Neural crest cell (in vitro differentiated cells): ENCODE measurements at regions not wholly inside any gene's neighbourhood (a gene's known extent, or its start where the extent isn't known, plus 50 kb on each side); places are given as distances from the start of the nearest gene placed in this dataset.

ENCODE experiments used
- DNase-seq: peaks from one replicate; pipeline ENCODE4 v3.0.0; 2021; ENCODE audit warnings: low read depth, mixed read lengths, low spot score
- H3K27ac Mint-ChIP-seq: one replicate; pipeline ENCODE4 v1.8.0; 2021; ENCODE audit warnings: mild to moderate bottlenecking, mixed read lengths; ENCODE audit not compliant: unreplicated experiment
- H3K27me3 Mint-ChIP-seq: 2 replicates; pipeline ENCODE4 v1.8.0; 2021; ENCODE audit warnings: low read depth, mild to moderate bottlenecking, mixed read lengths
- H3K36me3 Mint-ChIP-seq: 2 replicates; pipeline ENCODE4 v1.8.0; 2021; ENCODE audit warnings: low read depth, mild to moderate bottlenecking, mixed read lengths
- H3K4me1 Mint-ChIP-seq: 2 replicates; pipeline ENCODE4 v1.8.0; 2021; ENCODE audit warnings: mixed read lengths
- H3K4me3 Mint-ChIP-seq: one replicate; pipeline ENCODE4 v1.8.0; 2021; ENCODE audit warnings: mild to moderate bottlenecking, mixed read lengths
- H3K9me3 Mint-ChIP-seq: 2 replicates; pipeline ENCODE4 v1.8.0; 2021; ENCODE audit warnings: mixed read lengths
- CTCF ChIP-seq: fragments of 200-600 bp; sonication (generic); conservative IDR thresholded peaks from 2 replicates; pipeline ENCODE4 v1.5.0; 2021; ENCODE audit warnings: antibody characterized with exemption, mild to moderate bottlenecking

- H3K27me3 Mint-ChIP-seq: peaks cover 22% of the 10 kb centered on the region
- H3K27ac Mint-ChIP-seq: no peak overlapping the region
- H3K4me1 Mint-ChIP-seq: no peaks in the 10 kb centered on the region
- no peak for DNase-seq
- H3K9me3 Mint-ChIP-seq: no peaks in the 10 kb centered on the region
- no peak for TF ChIP-seq CTCF
- no peak overlapping the region for H3K4me3 Mint-ChIP-seq
- no peaks in the 10 kb centered on the region for H3K36me3 Mint-ChIP-seq
Observed at GRCh38 chr10:16258291-16259040, 178.3 kb upstream of the PTER start.

- Mint-ChIP-seq H3K27ac (no peak overlapping the region), H3K9me3 (no peaks in the 10 kb centered on the region), H3K36me3 (no peaks in the 10 kb centered on the region), H3K4me1 (no peaks in the 10 kb centered on the region), H3K27me3 (peaks cover 22% of the 10 kb centered on the region), H3K4me3 (no peak overlapping the region)
- no peak for TF ChIP-seq CTCF
- no peak for DNase-seq
Observed at GRCh38 chr10:16259726-16260125, 177.1 kb upstream of the PTER start.

- H3K27me3 Mint-ChIP-seq: peaks cover 22% of the 10 kb centered on the region
- H3K4me3 Mint-ChIP-seq: no peak overlapping the region
- no peaks in the 10 kb centered on the region for H3K36me3 Mint-ChIP-seq
- no peaks in the 10 kb centered on the region for H3K9me3 Mint-ChIP-seq
- no peak overlapping the region for H3K27ac Mint-ChIP-seq
- TF ChIP-seq CTCF: no peak
- DNase-seq: no peak
- no peaks in the 10 kb centered on the region for H3K4me1 Mint-ChIP-seq
Observed at GRCh38 chr10:16260388-16260787, 176.4 kb upstream of the PTER start.

GRCh38 chr10:16271571-16271970 lies 165.2 kb upstream of the PTER start:
- DNase-seq: no peak
- Mint-ChIP-seq H3K27ac (no peak overlapping the region), H3K4me3 (no peak overlapping the region), H3K27me3 (no peaks in the 10 kb centered on the region), H3K36me3 (no peaks in the 10 kb centered on the region), H3K9me3 (no peaks in the 10 kb centered on the region), H3K4me1 (no peaks in the 10 kb centered on the region)
- TF ChIP-seq CTCF: no peak

- DNase-seq: no peak
- Mint-ChIP-seq H3K36me3 (no peaks in the 10 kb centered on the region), H3K4me3 (no peak overlapping the region), H3K27ac (no peak overlapping the region), H3K27me3 (no peaks in the 10 kb centered on the region), H3K4me1 (no peaks in the 10 kb centered on the region), H3K9me3 (no peaks in the 10 kb centered on the region)
- no peak for TF ChIP-seq CTCF
Observed at GRCh38 chr10:16274911-16275310, 161.9 kb upstream of the PTER start.
